ENCODE measurements at regions not wholly inside any gene's neighbourhood (a gene's known extent, or its start where the extent isn't known, plus 50 kb on each side); places are given as distances from the start of the nearest gene placed in this dataset.

GRCh38 chr2:160816916-160817499, 323.4 kb upstream of the RBMS1 start:
- ChIA-PET CTCF (interaction anchor here (0.7 kb wide), 1 partner anchor 995 kb away, joined by 3 read pairs; no protein-coding TSS in a partner anchor), POLR2A (no interaction called here)
- WGBS (ENCODE audit: insufficient coverage) = 100% methylated on average over 2 of the region's 2 CpGs
- TF ChIP-seq EZH2 (IDR thresholded peaks at IDR 0.05; ENCODE audit: borderline replicate concordance, insufficient read depth, low read depth, low read length, poor library complexity, severe bottlenecking) = no peak
- no peak for TF ChIP-seq CTCF (IDR thresholded peaks at IDR 0.05)
- no peak for DNase-seq
- ATAC-seq (ENCODE audit: low read depth) = no peak
- intact Hi-C loops (cut with micrococcal nuclease) = no loop called here
- H2AFZ ChIP-seq (ENCODE audit: insufficient read depth, low read depth, low read length, poor library complexity, severe bottlenecking) = no peak overlapping the region
- no peaks in the 10 kb centered on the region for H3K9me3 Mint-ChIP-seq (ENCODE audit: insufficient read depth)
- H3K4me3 Mint-ChIP-seq = no peak overlapping the region
- no peak overlapping the region for H3K4me3 ChIP-seq (ENCODE audit: control extremely low read depth in 1 of 5, extremely low read depth in 1 of 5, insufficient read depth in 1 of 5, low read depth in 2 of 5, low read length in 4 of 5)
- H3K4me2 ChIP-seq (replicated peaks; ENCODE audit: low read depth, low read length, poor library complexity, severe bottlenecking) = no peak overlapping the region
- peaks cover 0 to 1% (median 0%) of the 10 kb centered on the region in 3 donors for H3K9me3 ChIP-seq (ENCODE audit: control extremely low read depth in 1 of 3, control insufficient read depth in 2 of 3, insufficient read depth in 1 of 3, low read length in 2 of 3)
- no peaks in the 10 kb centered on the region for H3K4me1 ChIP-seq (ENCODE audit: control insufficient read depth in 2 of 2, insufficient read depth in 2 of 2, low read length in 2 of 2)
- H3K36me3 ChIP-seq (replicated peaks in 1 of 2; ENCODE audit: control extremely low read depth in 1 of 2, control insufficient read depth in 1 of 2, extremely low read depth in 1 of 2, insufficient read depth in 2 of 2, low read length in 1 of 2) = no peaks in the 10 kb centered on the region
- no peak overlapping the region for H3K27ac ChIP-seq (ENCODE audit: low read length in 2 of 2)
- peaks cover 9% of the 10 kb centered on the region for H3K27me3 Mint-ChIP-seq
- no peaks in the 10 kb centered on the region for H4K20me1 ChIP-seq (ENCODE audit: control insufficient read depth, insufficient read depth, low read length, poor library complexity, severe bottlenecking)
- H3K79me2 ChIP-seq (ENCODE audit: control insufficient read depth, insufficient read depth, low read length) = no peaks in the 10 kb centered on the region
- no peaks in the 10 kb centered on the region for H3K4me1 Mint-ChIP-seq
- H3K27me3 ChIP-seq (replicated peaks in 1 of 4; ENCODE audit: control extremely low read depth in 1 of 4, control insufficient read depth in 3 of 4, insufficient read depth in 4 of 4, low read length in 3 of 4) = no peaks in the 10 kb centered on the region
- no peak overlapping the region for H3K27ac Mint-ChIP-seq
- no peak overlapping the region for H3K9ac ChIP-seq (ENCODE audit: low read length)

GRCh38 chr2:160820691-160821090, 327.1 kb upstream of the RBMS1 start:
- intact Hi-C loops (cut with micrococcal nuclease) = no loop called here
- no peaks in the 10 kb centered on the region for H3K36me3 ChIP-seq (replicated peaks in 1 of 2; ENCODE audit: control extremely low read depth in 1 of 2, control insufficient read depth in 1 of 2, extremely low read depth in 1 of 2, insufficient read depth in 2 of 2, low read length in 1 of 2)
- no peaks in the 10 kb centered on the region for H3K27me3 ChIP-seq (replicated peaks in 1 of 4; ENCODE audit: control extremely low read depth in 1 of 4, control insufficient read depth in 3 of 4, insufficient read depth in 4 of 4, low read length in 3 of 4)
- no peak overlapping the region for H3K9ac ChIP-seq (ENCODE audit: low read length)
- no peaks in the 10 kb centered on the region for H3K4me1 Mint-ChIP-seq
- no peak overlapping the region for H3K4me2 ChIP-seq (replicated peaks; ENCODE audit: low read depth, low read length, poor library complexity, severe bottlenecking)
- no peaks in the 10 kb centered on the region for H4K20me1 ChIP-seq (ENCODE audit: control insufficient read depth, insufficient read depth, low read length, poor library complexity, severe bottlenecking)
- WGBS (ENCODE audit: insufficient coverage) = 80% methylated on average over 3 of the region's 7 CpGs
- peaks cover 9% of the 10 kb centered on the region for H3K9me3 Mint-ChIP-seq (ENCODE audit: insufficient read depth)
- H3K79me2 ChIP-seq (ENCODE audit: control insufficient read depth, insufficient read depth, low read length) = no peaks in the 10 kb centered on the region
- no peaks in the 10 kb centered on the region for H3K4me1 ChIP-seq (ENCODE audit: control insufficient read depth in 2 of 2, insufficient read depth in 2 of 2, low read length in 2 of 2)
- ATAC-seq (ENCODE audit: low read depth) (no peak), DNase-seq (no peak)
- CTCF ChIA-PET = no interaction called here
- peaks cover 0 to 12% (median 4%) of the 10 kb centered on the region in 3 donors for H3K9me3 ChIP-seq (ENCODE audit: control extremely low read depth in 1 of 3, control insufficient read depth in 2 of 3, insufficient read depth in 1 of 3, low read length in 2 of 3)
- no peak overlapping the region for H3K27ac ChIP-seq (ENCODE audit: low read length in 2 of 2)
- no peak overlapping the region for H2AFZ ChIP-seq (ENCODE audit: insufficient read depth, low read depth, low read length, poor library complexity, severe bottlenecking)
- H3K4me3 Mint-ChIP-seq = no peak overlapping the region
- H3K4me3 ChIP-seq (ENCODE audit: control extremely low read depth in 1 of 5, extremely low read depth in 1 of 5, insufficient read depth in 1 of 5, low read depth in 2 of 5, low read length in 4 of 5) = no peak overlapping the region
- no peak overlapping the region for H3K27ac Mint-ChIP-seq
- no peaks in the 10 kb centered on the region for H3K27me3 Mint-ChIP-seq
- TF ChIP-seq EZH2 (IDR thresholded peaks at IDR 0.05; ENCODE audit: borderline replicate concordance, insufficient read depth, low read depth, low read length, poor library complexity, severe bottlenecking) (no peak), CTCF (IDR thresholded peaks at IDR 0.05) (no peak)
- POLR2A ChIA-PET = no interaction called here

Measured in B cell (primary cell).